Activated CD8-positive, alpha-beta T cell treated with anti-CD3 and anti-CD28 coated beads, Interleukin-2, amount 10 ng/mL, durations not matched to agents 7 days and 5 days (primary cell): ENCODE measurements at regions not wholly inside any gene's neighbourhood (a gene's known extent, or its start where the extent isn't known, plus 50 kb on each side); places are given as distances from the start of the nearest gene placed in this dataset.
"Not testable (repeated sequence)": the region's sequence is repeated elsewhere in the genome, so short reads cannot be mapped to it uniquely, and the experiment has no call there.

ENCODE experiments used
- ATAC-seq: fragments of 150-1000 bp; cut with Tn5 transposase; one replicate; pipeline ENCODE4 v1.10.0; 2021; ENCODE audit warnings: moderate library complexity
- CTCF ChIA-PET: fragments of 350-600 bp; sonication (Branson Sonifier 250); formaldehyde crosslinking; loops from one replicate; lab custom pipeline; 2021; ENCODE audit warnings: antibody characterized with exemption; lab: Charles Lee
- POLR2A ChIA-PET: fragments of 350-600 bp; sonication (Branson Sonifier 250); formaldehyde crosslinking; loops from one replicate; lab custom pipeline; 2021; ENCODE audit warnings: antibody characterized with exemption; lab: Charles Lee
- DNase-seq: peaks from one replicate; pipeline ENCODE4 v3.0.0-alpha.2; 2020
- H3K27ac Mint-ChIP-seq: one replicate; pipeline ENCODE4 v1.8.0; 2021; ENCODE audit warnings: mild to moderate bottlenecking, mixed read lengths
- H3K27me3 Mint-ChIP-seq: one replicate; pipeline ENCODE4 v1.8.0; 2021; ENCODE audit warnings: low read depth, mixed read lengths
- H3K36me3 Mint-ChIP-seq: one replicate; pipeline ENCODE4 v1.8.0; 2021; ENCODE audit warnings: low read depth, mixed read lengths
- H3K4me1 Mint-ChIP-seq: one replicate; pipeline ENCODE4 v1.8.0; 2021; ENCODE audit warnings: low read depth, mixed read lengths
- H3K4me3 Mint-ChIP-seq: one replicate; pipeline ENCODE4 v1.8.0; 2021; ENCODE audit warnings: mild to moderate bottlenecking, mixed read lengths
- H3K9me3 Mint-ChIP-seq: one replicate; pipeline ENCODE4 v1.8.0; 2022; ENCODE audit warnings: mixed read lengths; ENCODE audit not compliant: insufficient read depth

DNA sequence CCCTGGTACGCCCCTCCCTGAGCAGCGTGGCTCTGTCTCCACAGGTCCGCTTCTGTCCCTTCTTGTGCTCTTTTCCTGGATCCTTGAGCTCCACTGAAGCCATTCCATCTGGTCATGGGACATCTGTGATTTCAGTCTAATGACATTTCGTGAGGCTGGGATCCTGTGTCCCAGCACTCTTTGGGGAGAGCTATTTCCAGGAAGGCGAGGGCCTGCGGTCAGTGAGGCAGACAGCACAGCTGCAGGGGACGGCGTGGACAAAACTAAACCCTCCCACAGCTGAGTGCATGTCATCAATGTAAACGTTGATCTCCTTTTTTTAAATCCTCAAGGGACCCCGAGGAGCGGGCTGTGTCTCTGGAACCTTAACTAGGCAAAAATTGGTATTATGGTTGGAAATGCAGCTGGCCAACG is 127.7 kb downstream of the DACT1 start:
- Mint-ChIP-seq H3K9me3 (no peaks in the 10 kb centered on the region), H3K4me1 (no peaks in the 10 kb centered on the region), H3K4me3 (no peak overlapping the region), H3K27ac (no peak overlapping the region), H3K36me3 (no peaks in the 10 kb centered on the region), H3K27me3 (peaks cover 8% of the 10 kb centered on the region)
- POLR2A ChIA-PET, result no interaction called here
- no peak for ATAC-seq
- DNase-seq, result no peak
- CTCF ChIA-PET, result no interaction called here

GRCh38 chr14:58765843-58766242 is 128.1 kb downstream of the DACT1 start:
- Mint-ChIP-seq H3K36me3 (no peaks in the 10 kb centered on the region), H3K9me3 (no peaks in the 10 kb centered on the region), H3K27ac (no peak overlapping the region), H3K27me3 (peaks cover 7% of the 10 kb centered on the region), H3K4me3 (no peak overlapping the region), H3K4me1 (no peaks in the 10 kb centered on the region)
- CTCF ChIA-PET, result no interaction called here
- no peak for DNase-seq
- POLR2A ChIA-PET, result no interaction called here
- no peak for ATAC-seq

GRCh38 chr14:58769011-58769643 is 131.4 kb downstream of the DACT1 start:
- Mint-ChIP-seq H3K27ac (no peak overlapping the region), H3K9me3 (no peaks in the 10 kb centered on the region)
- POLR2A ChIA-PET, result no interaction called here

GRCh38 chr14:58769771-58770170 is 132.0 kb downstream of the DACT1 start:
- no peaks in the 10 kb centered on the region for H3K9me3 Mint-ChIP-seq
- H3K36me3 Mint-ChIP-seq, result no peaks in the 10 kb centered on the region
- ChIA-PET POLR2A (no interaction called here), CTCF (no interaction called here)
- peaks cover 7% of the 10 kb centered on the region for H3K27me3 Mint-ChIP-seq
- no peak for DNase-seq
- no peak overlapping the region for H3K27ac Mint-ChIP-seq
- no peaks in the 10 kb centered on the region for H3K4me1 Mint-ChIP-seq
- no peak overlapping the region for H3K4me3 Mint-ChIP-seq
- ATAC-seq, result no peak

More at GRCh38 chr14:58769011-58769643, 131.4 kb downstream of the DACT1 start:
- Mint-ChIP-seq H3K27me3 (peaks cover 7% of the 10 kb centered on the region), H3K4me3 (no peak overlapping the region), H3K4me1 (no peaks in the 10 kb centered on the region), H3K36me3 (no peaks in the 10 kb centered on the region)
- ATAC-seq (no peak), DNase-seq (no peak)
- CTCF ChIA-PET, result no interaction called here

- ATAC-seq (no peak), DNase-seq (no peak)
- peaks cover 5% of the 10 kb centered on the region for H3K27me3 Mint-ChIP-seq
- no peaks in the 10 kb centered on the region for H3K9me3 Mint-ChIP-seq
- ChIA-PET POLR2A (no interaction called here), CTCF (no interaction called here)
- no peak overlapping the region for H3K27ac Mint-ChIP-seq
- H3K4me3 Mint-ChIP-seq, result no peak overlapping the region
- H3K4me1 Mint-ChIP-seq, result no peaks in the 10 kb centered on the region
- no peaks in the 10 kb centered on the region for H3K36me3 Mint-ChIP-seq
Measured at GRCh38 chr14:58770491-58770982, 132.8 kb downstream of the DACT1 start.

GRCh38 chr14:58771016-58771415 is 133.3 kb downstream of the DACT1 start:
- H3K9me3 Mint-ChIP-seq, result no peaks in the 10 kb centered on the region
- no peak for ATAC-seq
- ChIA-PET POLR2A (no interaction called here), CTCF (no interaction called here)
- DNase-seq, result no peak
- H3K27me3 Mint-ChIP-seq, result peaks cover 5% of the 10 kb centered on the region
- no peak overlapping the region for H3K4me3 Mint-ChIP-seq
- no peaks in the 10 kb centered on the region for H3K4me1 Mint-ChIP-seq
- H3K27ac Mint-ChIP-seq, result no peak overlapping the region
- no peaks in the 10 kb centered on the region for H3K36me3 Mint-ChIP-seq

- peaks cover 5% of the 10 kb centered on the region for H3K27me3 Mint-ChIP-seq
- H3K36me3 Mint-ChIP-seq, result no peaks in the 10 kb centered on the region
- DNase-seq (no peak), ATAC-seq (no peak)
- POLR2A ChIA-PET, result no interaction called here
- no peaks in the 10 kb centered on the region for H3K9me3 Mint-ChIP-seq
- H3K27ac Mint-ChIP-seq, result no peak overlapping the region
- no peak overlapping the region for H3K4me3 Mint-ChIP-seq
- CTCF ChIA-PET, result no interaction called here
- no peaks in the 10 kb centered on the region for H3K4me1 Mint-ChIP-seq
Measured at GRCh38 chr14:58772116-58772515, 134.4 kb downstream of the DACT1 start.

- ChIA-PET CTCF (no interaction called here), POLR2A (no interaction called here)
- no peak overlapping the region for H3K27ac Mint-ChIP-seq
- no peaks in the 10 kb centered on the region for H3K9me3 Mint-ChIP-seq
- no peak overlapping the region for H3K4me3 Mint-ChIP-seq
- no peaks in the 10 kb centered on the region for H3K36me3 Mint-ChIP-seq
- DNase-seq, result no peak
- ATAC-seq, result no peak
- H3K4me1 Mint-ChIP-seq, result no peaks in the 10 kb centered on the region
- H3K27me3 Mint-ChIP-seq, result peaks cover 5% of the 10 kb centered on the region
Measured at GRCh38 chr14:58772794-58773620, 135.2 kb downstream of the DACT1 start.

DNA sequence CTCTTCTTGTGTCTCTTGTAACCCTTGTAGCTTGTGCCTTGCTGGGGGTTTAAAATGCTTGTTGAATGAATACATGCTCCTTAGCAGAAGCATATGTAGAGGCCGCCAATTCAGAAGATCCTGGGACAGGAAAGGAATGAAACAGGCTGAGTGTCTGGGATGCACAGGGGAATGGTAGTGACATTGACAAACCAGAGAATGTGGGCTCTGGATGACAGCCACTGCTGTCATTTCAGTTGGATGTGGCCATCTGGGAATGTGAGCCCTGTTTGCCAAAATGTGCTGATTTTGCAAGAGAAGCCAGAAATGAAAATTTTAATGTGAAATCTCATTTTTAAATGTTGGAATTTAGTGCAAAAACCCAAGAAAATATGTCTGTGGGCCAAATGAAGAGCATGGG is 136.8 kb downstream of the DACT1 start:
- H3K27ac Mint-ChIP-seq, result no peak overlapping the region
- peaks cover 5% of the 10 kb centered on the region for H3K27me3 Mint-ChIP-seq
- no peaks in the 10 kb centered on the region for H3K36me3 Mint-ChIP-seq
- POLR2A ChIA-PET, result no interaction called here
- H3K9me3 Mint-ChIP-seq, result no peaks in the 10 kb centered on the region
- CTCF ChIA-PET, result no interaction called here
- H3K4me1 Mint-ChIP-seq, result no peaks in the 10 kb centered on the region
- H3K4me3 Mint-ChIP-seq, result no peak overlapping the region
- DNase-seq (no peak), ATAC-seq (no peak)

DNA sequence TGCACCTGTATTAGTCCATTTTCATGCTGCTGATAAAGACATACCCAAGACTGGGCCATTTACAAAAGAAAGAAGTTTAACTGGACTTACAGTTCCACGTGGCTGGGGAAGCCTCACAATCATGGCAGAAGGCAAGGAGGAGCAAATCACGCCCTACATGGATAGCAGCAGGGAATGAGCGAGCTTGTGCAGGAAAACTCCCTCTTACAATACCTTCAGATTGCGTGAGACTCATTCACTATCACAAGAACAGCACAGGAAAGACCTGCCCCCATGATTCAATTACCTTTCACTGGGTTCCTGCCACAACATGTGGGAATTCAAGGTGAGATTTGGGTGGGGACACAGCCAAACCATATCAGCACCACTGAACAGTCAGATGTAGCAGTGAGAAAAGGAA is 137.4 kb downstream of the DACT1 start:
- H3K36me3 Mint-ChIP-seq, H3K4me3 Mint-ChIP-seq, ATAC-seq, DNase-seq, H3K27me3 Mint-ChIP-seq, H3K27ac Mint-ChIP-seq, H3K9me3 Mint-ChIP-seq, CTCF ChIA-PET, H3K4me1 Mint-ChIP-seq, POLR2A ChIA-PET: not testable (repeated sequence)

DNA sequence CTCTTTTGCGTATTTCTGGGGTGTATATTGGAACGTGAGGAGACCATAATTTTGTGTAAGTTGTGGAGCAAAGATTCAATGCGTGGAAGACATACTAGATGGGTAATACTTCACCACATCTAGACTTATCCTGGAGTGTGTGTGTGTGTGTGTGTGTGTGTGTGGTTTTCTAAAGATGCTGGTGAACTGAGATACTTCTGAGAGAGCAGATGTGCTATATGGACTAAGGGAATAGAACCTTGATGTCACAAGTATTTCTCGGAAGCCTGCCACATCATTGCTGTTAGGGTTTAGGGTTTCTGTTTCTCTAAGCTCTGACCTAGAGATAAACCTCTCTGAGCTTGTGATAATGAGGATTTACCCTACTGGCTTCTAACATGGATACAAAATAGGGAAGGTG is 138.8 kb downstream of the DACT1 start:
- H3K4me1 Mint-ChIP-seq, result no peaks in the 10 kb centered on the region
- no peaks in the 10 kb centered on the region for H3K27me3 Mint-ChIP-seq
- no peak for ATAC-seq
- H3K4me3 Mint-ChIP-seq, result no peak overlapping the region
- no peak for DNase-seq
- no peaks in the 10 kb centered on the region for H3K9me3 Mint-ChIP-seq
- H3K27ac Mint-ChIP-seq, result no peak overlapping the region
- POLR2A ChIA-PET, result interaction anchor here (0.6 kb wide), 1 partner anchor 1461 kb away, joined by 3 read pairs; no protein-coding TSS in a partner anchor
- H3K36me3 Mint-ChIP-seq, result no peaks in the 10 kb centered on the region
- CTCF ChIA-PET, result no interaction called here

DNA sequence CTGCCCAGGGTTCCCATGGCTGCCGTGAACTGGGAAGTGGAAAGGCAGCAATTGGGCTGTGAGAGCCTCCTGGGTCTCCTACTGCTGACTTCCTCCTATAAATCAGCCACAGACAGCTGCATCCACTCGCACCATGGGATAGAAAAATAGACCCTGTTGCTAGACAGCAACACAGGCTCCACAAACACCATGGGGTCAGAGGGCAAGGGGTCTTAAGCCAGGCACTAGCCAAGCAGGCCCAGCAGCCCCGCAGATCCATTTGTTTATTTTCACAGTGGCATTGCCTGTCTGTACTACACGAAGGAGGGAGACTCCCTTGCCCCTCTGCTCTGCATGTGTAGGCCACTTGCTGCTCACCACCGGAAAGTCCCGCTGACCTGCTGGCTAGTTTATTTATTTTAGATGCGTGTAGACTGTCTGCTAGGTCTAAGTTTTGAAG is 139.8 kb downstream of the DACT1 start:
- ChIA-PET CTCF (no interaction called here), POLR2A (no interaction called here)
- H3K4me3 Mint-ChIP-seq, result no peak overlapping the region
- no peak overlapping the region for H3K27ac Mint-ChIP-seq
- DNase-seq, result no peak
- no peaks in the 10 kb centered on the region for H3K36me3 Mint-ChIP-seq
- H3K4me1 Mint-ChIP-seq, result no peaks in the 10 kb centered on the region
- no peaks in the 10 kb centered on the region for H3K9me3 Mint-ChIP-seq
- ATAC-seq, result no peak
- no peaks in the 10 kb centered on the region for H3K27me3 Mint-ChIP-seq
